Pancreas (tissue), 10 donors: ENCODE measurements at regions not wholly inside any gene's neighbourhood (a gene's known extent, or its start where the extent isn't known, plus 50 kb on each side); places are given as distances from the start of the nearest gene placed in this dataset.

ENCODE experiments used
- ATAC-seq, 4 donors: fragments of 200-7000 bp; cut with Tn5 transposase; one replicate each; pipeline versions ENCODE4 v1.8.0 to v1.9.1; 2020; ENCODE audit warnings: mild to moderate bottlenecking in 4 of 4, moderate library complexity in 4 of 4
- DNase-seq, 6 donors: peaks; one replicate each; pipeline ENCODE4 v3.0.0-alpha.2; 2020
- FAIRE-seq: peaks from 2 replicates; lab custom pipeline; 2012; peaks lifted over from hg19 to GRCh38; lab: Jason Lieb, UNC
- H3K27ac ChIP-seq, 4 donors: fragments of 200-600 bp; sonication (generic); 1 replicate in 3 of 4; 2 replicates in 1 of 4; pipeline versions ENCODE4 v1.5.0 to v1.8.0; 2020
- H3K27me3 ChIP-seq, 4 donors: fragments of 200-600 bp; one replicate each; pipeline ENCODE4 v1.8.0; 2021
- H3K36me3 ChIP-seq, 3 donors: fragments of 200-600 bp; sonication (generic) in 1 of 3; one replicate each; pipeline versions ENCODE4 v1.5.0 to v1.8.0; 2020 to 2021
- H3K4me1 ChIP-seq, 3 donors: fragments of 200-600 bp; one replicate each; pipeline ENCODE4 v1.8.0; 2021
- H3K4me3 ChIP-seq, 4 donors: fragments of 200-600 bp; sonication (generic) in 2 of 4; one replicate each; pipeline versions ENCODE4 v1.5.0 to v1.8.0; 2020 to 2021
- H3K9me3 ChIP-seq, 4 donors: fragments of 200-600 bp; one replicate each; pipeline ENCODE4 v1.8.0; 2021
- WGBS, 2 donors: extraction: QIAGEN DNeasy Blood & Tissue Kit; methylation state at CpG; one replicate each; pipeline ENCODE4 v1.1.7; 2013; 5-methylcytosine and 5-hydroxymethylcytosine counted together
- intact Hi-C, 3 donors: fragments of 100-400 bp; cut with DNase I; formaldehyde crosslinking; loops; one replicate each; pipeline versions ENCODE4 v1.11.1 to v1.14.2; 2022
- TF ChIP-seq, protein P1 (sequence below), 4 donors: fragments of 200-600 bp; sonication (generic) in 3 of 4; IDR thresholded peaks; one replicate each; pipeline versions ENCODE4 v1.5.0 to v1.8.0; 2021; ENCODE audit warnings: antibody characterized with exemption in 4 of 4
- donor health status: healthy with polysubstance abuse.
- donor health status: DM: no; HTN: no; CAD: no; lungs with moderate emphysema.
- donor health status: DM: no; HTN: no; CAD: no.
- donor health status: control.
- donor health status: control.
- donor health status: Bipolar disorder and iron deficiency.
- donor health status: DM: yes; HTN: yes; CAD: no.
- donor health status: DM: no; HTN: no; CAD: no.
- donor health status: DM: no; HTN: no; CAD: no.
- donor health status: DM: yes; HTN: yes; CAD: no.

DNA sequence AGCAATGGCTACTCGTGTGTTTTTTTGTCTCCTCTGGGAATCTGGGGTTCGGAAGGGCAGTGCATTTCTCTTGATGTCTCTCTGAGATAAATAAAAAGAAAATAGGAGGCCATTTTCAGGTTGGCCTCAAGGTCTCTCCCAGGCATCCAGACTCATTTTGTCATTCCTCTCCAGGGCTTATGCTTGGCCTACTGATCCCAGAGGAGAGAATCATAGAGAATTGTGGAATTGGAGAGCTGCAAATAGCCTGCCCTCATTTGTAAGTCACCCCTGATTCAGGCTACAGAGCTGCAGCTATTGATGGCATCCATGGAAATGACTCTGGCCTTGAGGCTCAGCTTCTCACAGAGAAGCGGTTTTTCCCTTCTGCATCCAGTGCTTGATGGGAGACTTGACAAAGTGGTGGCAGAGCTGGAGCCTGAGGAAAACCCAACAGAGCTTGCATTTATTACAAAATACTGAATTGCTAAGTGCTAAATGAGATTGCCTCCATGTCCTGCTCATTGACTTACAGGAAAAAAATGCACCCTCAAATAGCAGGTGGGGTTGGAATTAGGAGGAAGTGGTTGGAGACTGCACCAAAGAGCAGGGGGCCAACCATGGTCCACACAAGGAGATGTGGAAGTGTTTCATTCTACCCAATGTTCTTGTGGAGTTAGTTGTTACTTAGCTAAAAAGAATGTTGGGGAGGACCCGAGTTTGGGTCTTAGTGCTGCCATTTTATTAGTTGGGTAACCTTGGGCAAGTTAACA lies 140.4 kb downstream of the S1PR1 start:
- intact Hi-C loops: no loop called here
- ATAC-seq: no peak
- 59 to 69% methylated on average over 4 of the region's 4 CpGs for WGBS, 2 donors

DNA sequence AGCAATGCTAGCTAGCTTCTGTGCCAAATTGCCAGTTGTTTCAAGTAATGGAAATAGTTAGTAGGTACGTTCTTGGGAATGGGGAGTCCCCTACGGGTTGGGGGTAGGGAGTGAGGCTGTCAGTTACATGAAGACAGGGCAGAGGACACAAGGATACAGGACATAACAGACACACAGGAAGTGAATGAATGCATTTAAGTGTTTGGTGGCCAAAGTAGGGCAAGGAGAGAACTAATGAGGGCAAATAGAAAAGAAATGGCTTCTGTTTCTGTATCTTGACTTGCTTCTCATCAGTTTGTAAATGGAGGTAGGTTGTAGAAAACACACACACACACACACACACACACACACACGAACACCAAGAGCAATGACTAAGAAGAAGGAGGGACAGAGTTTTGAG lies 142.2 kb downstream of the S1PR1 start:
- Histone ChIP-seq H3K27ac (no peak overlapping the region), H3K27me3 (no peaks in the 10 kb centered on the region), H3K36me3 (no peaks in the 10 kb centered on the region), H3K4me1 (no peaks in the 10 kb centered on the region), H3K9me3 (no peaks in the 10 kb centered on the region), H3K4me3 (no peak overlapping the region)
- 43 to 67% methylated on average over 3 of the region's 3 CpGs for WGBS, 2 donors
- no peak for FAIRE-seq
- intact Hi-C loops: no loop called here
- no peak for ATAC-seq
- TF ChIP-seq, protein P1, sequence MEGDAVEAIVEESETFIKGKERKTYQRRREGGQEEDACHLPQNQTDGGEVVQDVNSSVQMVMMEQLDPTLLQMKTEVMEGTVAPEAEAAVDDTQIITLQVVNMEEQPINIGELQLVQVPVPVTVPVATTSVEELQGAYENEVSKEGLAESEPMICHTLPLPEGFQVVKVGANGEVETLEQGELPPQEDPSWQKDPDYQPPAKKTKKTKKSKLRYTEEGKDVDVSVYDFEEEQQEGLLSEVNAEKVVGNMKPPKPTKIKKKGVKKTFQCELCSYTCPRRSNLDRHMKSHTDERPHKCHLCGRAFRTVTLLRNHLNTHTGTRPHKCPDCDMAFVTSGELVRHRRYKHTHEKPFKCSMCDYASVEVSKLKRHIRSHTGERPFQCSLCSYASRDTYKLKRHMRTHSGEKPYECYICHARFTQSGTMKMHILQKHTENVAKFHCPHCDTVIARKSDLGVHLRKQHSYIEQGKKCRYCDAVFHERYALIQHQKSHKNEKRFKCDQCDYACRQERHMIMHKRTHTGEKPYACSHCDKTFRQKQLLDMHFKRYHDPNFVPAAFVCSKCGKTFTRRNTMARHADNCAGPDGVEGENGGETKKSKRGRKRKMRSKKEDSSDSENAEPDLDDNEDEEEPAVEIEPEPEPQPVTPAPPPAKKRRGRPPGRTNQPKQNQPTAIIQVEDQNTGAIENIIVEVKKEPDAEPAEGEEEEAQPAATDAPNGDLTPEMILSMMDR (IDR thresholded peaks at IDR 0.05): no peak
- DNase-seq: no peak

More for the DNA sequence above, 140.4 kb downstream of the S1PR1 start:
- no peaks in the 10 kb centered on the region for H3K27me3 ChIP-seq
- no peak overlapping the region for H3K4me3 ChIP-seq
- TF ChIP-seq, protein P1 (IDR thresholded peaks at IDR 0.05): no peak
- FAIRE-seq: no peak
- H3K9me3 ChIP-seq: no peaks in the 10 kb centered on the region
- no peaks in the 10 kb centered on the region for H3K4me1 ChIP-seq
- no peaks in the 10 kb centered on the region for H3K36me3 ChIP-seq
- H3K27ac ChIP-seq: no peak overlapping the region
- DNase-seq: no peak

DNA sequence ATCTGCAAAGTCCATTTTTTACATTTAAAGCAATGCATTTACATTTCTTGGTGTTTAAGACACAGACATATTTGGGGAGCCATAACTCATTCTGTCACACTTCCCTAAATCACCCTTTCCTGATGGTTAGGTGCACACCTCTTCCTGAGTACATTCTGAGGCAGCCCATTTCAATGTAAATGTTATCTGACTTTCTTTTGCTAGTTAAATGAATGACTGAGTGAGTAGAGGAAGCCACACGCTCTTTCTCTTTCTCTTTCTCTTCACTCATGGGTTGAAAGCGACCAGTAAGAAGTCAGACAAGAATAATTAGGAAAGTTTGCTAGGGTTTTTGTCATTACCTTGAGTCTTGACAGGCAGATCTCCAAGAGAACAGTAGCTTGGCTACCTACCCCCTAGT lies 143.1 kb downstream of the S1PR1 start:
- DNase-seq (no peak), FAIRE-seq (no peak), ATAC-seq (no peak)
- H3K36me3 ChIP-seq: no peaks in the 10 kb centered on the region
- H3K27me3 ChIP-seq: no peaks in the 10 kb centered on the region
- 66 to 71% methylated on average over 2 of the region's 2 CpGs for WGBS, 2 donors
- intact Hi-C loops: no loop called here
- H3K27ac ChIP-seq: no peak overlapping the region
- no peaks in the 10 kb centered on the region for H3K4me1 ChIP-seq
- H3K9me3 ChIP-seq: no peaks in the 10 kb centered on the region
- H3K4me3 ChIP-seq: no peak overlapping the region
- TF ChIP-seq, protein P1 (IDR thresholded peaks at IDR 0.05): no peak

DNA sequence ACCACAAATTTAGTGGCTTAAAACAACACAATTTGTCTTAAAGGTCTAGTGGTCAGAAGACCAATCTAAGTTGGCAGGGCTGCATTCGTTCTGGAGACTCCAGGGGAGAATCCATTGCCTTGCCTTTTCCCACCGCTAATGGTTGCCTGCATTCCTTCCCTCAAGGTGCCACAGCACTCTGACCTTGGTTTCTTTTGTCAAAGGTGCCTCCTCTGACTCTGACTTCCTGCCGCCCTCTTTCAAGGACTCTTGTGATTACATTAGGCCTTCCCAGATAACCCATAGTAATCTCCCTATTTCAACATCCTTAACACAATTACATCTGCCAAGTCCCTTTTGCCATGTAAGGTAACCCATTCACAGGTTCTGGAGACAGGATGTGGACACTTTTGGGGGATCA lies 145.3 kb downstream of the S1PR1 start:
- no peaks in the 10 kb centered on the region for H3K36me3 ChIP-seq
- ATAC-seq: no peak
- H3K4me3 ChIP-seq: no peak overlapping the region
- intact Hi-C loops: no loop called here
- TF ChIP-seq, protein P1 (IDR thresholded peaks at IDR 0.05): no peak
- 21 to 27% methylated on average over 3 of the region's 3 CpGs for WGBS, 2 donors
- no peaks in the 10 kb centered on the region for H3K4me1 ChIP-seq
- FAIRE-seq: no peak
- no peak for DNase-seq
- no peak overlapping the region for H3K27ac ChIP-seq
- no peaks in the 10 kb centered on the region for H3K27me3 ChIP-seq
- H3K9me3 ChIP-seq: no peaks in the 10 kb centered on the region

GRCh38 chr1:101388904-101389546 lies 152.2 kb downstream of the S1PR1 start:
- DNase-seq (no peak), FAIRE-seq (no peak), ATAC-seq (no peak)
- intact Hi-C loops: no loop called here
- Histone ChIP-seq H3K36me3 (no peaks in the 10 kb centered on the region), H3K4me1 (no peaks in the 10 kb centered on the region), H3K27ac (no peak overlapping the region), H3K4me3 (no peak overlapping the region), H3K27me3 (no peaks in the 10 kb centered on the region), H3K9me3 (no peaks in the 10 kb centered on the region)
- TF ChIP-seq, protein P1 (IDR thresholded peaks at IDR 0.05): no peak
